CD8-positive, alpha-beta memory T cell (primary cell): ENCODE measurements at regions not wholly inside any gene's neighbourhood (a gene's known extent, or its start where the extent isn't known, plus 50 kb on each side); places are given as distances from the start of the nearest gene placed in this dataset.
A peak's percentile ranks its signal among the peaks of the same experiment; 100 is the strongest.
"Not testable (repeated sequence)": the region's sequence is repeated elsewhere in the genome, so short reads cannot be mapped to it uniquely, and the experiment has no call there.

Source experiments
- CTCF ChIA-PET: fragments of 350-600 bp; sonication (Branson Sonifier 250); formaldehyde crosslinking; loops from one replicate; lab custom pipeline; 2021; ENCODE audit warnings: antibody characterized with exemption; lab: Charles Lee
- POLR2A ChIA-PET: fragments of 350-600 bp; sonication (Branson Sonifier 250); formaldehyde crosslinking; loops from one replicate; lab custom pipeline; 2021; ENCODE audit warnings: antibody characterized with exemption; lab: Charles Lee
- DNase-seq, 5 donors: peaks; one replicate each; pipeline versions ENCODE4 v3.0.0 to v3.0.0-alpha.2; 2020 to 2022; ENCODE audit warnings: mixed read lengths in 1 of 5
- H3K27ac ChIP-seq: one replicate; pipeline ENCODE4 v1.7.0; 2013; ENCODE audit warnings: low read depth, mild to moderate bottlenecking, low read length, moderate library complexity
- H3K27me3 ChIP-seq: 2 replicates; pipeline ENCODE4 v1.7.0; 2013; ENCODE audit warnings: low read length, mild to moderate bottlenecking; ENCODE audit not compliant: insufficient read depth, poor library complexity, severe bottlenecking
- H3K36me3 ChIP-seq: 2 replicates; pipeline ENCODE4 v1.7.0; 2013; ENCODE audit warnings: mild to moderate bottlenecking, low read length, moderate library complexity; ENCODE audit not compliant: insufficient read depth
- H3K4me1 ChIP-seq: 2 replicates; pipeline ENCODE4 v1.7.0; 2013; ENCODE audit warnings: mild to moderate bottlenecking, low read length, moderate library complexity; ENCODE audit not compliant: insufficient read depth
- H3K4me3 ChIP-seq: 2 replicates; pipeline ENCODE4 v1.7.0; 2013; ENCODE audit warnings: mild to moderate bottlenecking, low read length
- H3K9me3 ChIP-seq: 2 replicates; pipeline ENCODE4 v1.7.0; 2013; ENCODE audit warnings: mild to moderate bottlenecking, low read length
- H3K27ac Mint-ChIP-seq, 8 donors: one replicate each; pipeline ENCODE4 v1.8.0; 2020 to 2021; ENCODE audit warnings: mixed read lengths in 8 of 8, mild to moderate bottlenecking in 6 of 8, inconsistent platforms in 3 of 8, moderate library complexity in 3 of 8
- H3K27me3 Mint-ChIP-seq, 2 donors: one replicate each; pipeline ENCODE4 v1.8.0; 2020 to 2021; ENCODE audit warnings: mixed read lengths in 2 of 2, mild to moderate bottlenecking in 1 of 2, moderate library complexity in 1 of 2
- H3K36me3 Mint-ChIP-seq, 3 donors: one replicate each; pipeline ENCODE4 v1.8.0; 2020 to 2021; ENCODE audit warnings: mixed read lengths in 3 of 3, inconsistent platforms in 1 of 3, mild to moderate bottlenecking in 1 of 3
- H3K4me1 Mint-ChIP-seq, 3 donors: one replicate each; pipeline ENCODE4 v1.8.0; 2020 to 2021; ENCODE audit warnings: mixed read lengths in 3 of 3, inconsistent platforms in 1 of 3, mild to moderate bottlenecking in 1 of 3
- H3K4me3 Mint-ChIP-seq, 7 donors: one replicate each; pipeline ENCODE4 v1.8.0; 2020 to 2021; ENCODE audit warnings: mixed read lengths in 7 of 7, mild to moderate bottlenecking in 6 of 7, moderate library complexity in 4 of 7, inconsistent platforms in 2 of 7
- H3K9me3 Mint-ChIP-seq, 5 donors: one replicate each; pipeline ENCODE4 v1.8.0; 2020 to 2022; ENCODE audit warnings: mixed read lengths in 5 of 5, mild to moderate bottlenecking in 3 of 5, moderate library complexity in 2 of 5, inconsistent platforms in 1 of 5

GRCh38 chr9:115551396-115551795, 433.4 kb upstream of the TNC start:
- ChIA-PET CTCF (no interaction called here), POLR2A (no interaction called here)
- H3K4me3 Mint-ChIP-seq: no peak overlapping the region
- Histone ChIP-seq H3K4me3 (no peak overlapping the region), H3K27ac (no peak overlapping the region), H3K27me3 (no peaks in the 10 kb centered on the region), H3K4me1 (no peaks in the 10 kb centered on the region), H3K9me3 (no peaks in the 10 kb centered on the region), H3K36me3 (no peaks in the 10 kb centered on the region)
- H3K9me3 Mint-ChIP-seq: peaks cover 0 to 7% (median 3%) of the 10 kb centered on the region in 5 donors
- H3K36me3 Mint-ChIP-seq: no peaks in the 10 kb centered on the region
- H3K27me3 Mint-ChIP-seq: peaks cover 4 to 16% of the 10 kb centered on the region in 2 donors
- H3K4me1 Mint-ChIP-seq: no peaks in the 10 kb centered on the region
- H3K27ac Mint-ChIP-seq: no peak overlapping the region
- no peak for DNase-seq

- POLR2A ChIA-PET: no interaction called here
- Mint-ChIP-seq H3K4me3 (no peak overlapping the region), H3K9me3 (peaks cover 7 to 15% (median 13%) of the 10 kb centered on the region in 5 donors), H3K4me1 (no peaks in the 10 kb centered on the region), H3K36me3 (no peaks in the 10 kb centered on the region), H3K27me3 (peaks cover 2 to 16% of the 10 kb centered on the region in 2 donors), H3K27ac (no peak overlapping the region)
- no peak for DNase-seq
- Histone ChIP-seq H3K27ac (no peak overlapping the region), H3K9me3 (no peaks in the 10 kb centered on the region), H3K36me3 (no peaks in the 10 kb centered on the region), H3K4me3 (no peak overlapping the region), H3K4me1 (no peaks in the 10 kb centered on the region), H3K27me3 (no peaks in the 10 kb centered on the region)
- CTCF ChIA-PET: no interaction called here
These were observed 435.3 kb upstream of the TNC start for GRCh38 chr9:115553060-115553773.

GRCh38 chr9:115556432-115556831, 438.5 kb upstream of the TNC start:
- POLR2A ChIA-PET: no interaction called here
- H3K9me3 Mint-ChIP-seq: peaks cover 7 to 16% (median 13%) of the 10 kb centered on the region in 5 donors
- Histone ChIP-seq H3K27ac (no peak overlapping the region), H3K9me3 (no peaks in the 10 kb centered on the region), H3K4me1 (no peaks in the 10 kb centered on the region), H3K27me3 (no peaks in the 10 kb centered on the region), H3K36me3 (no peaks in the 10 kb centered on the region), H3K4me3 (no peak overlapping the region)
- no peaks in the 10 kb centered on the region for H3K4me1 Mint-ChIP-seq
- no peak overlapping the region for H3K4me3 Mint-ChIP-seq
- H3K27ac Mint-ChIP-seq: no peak overlapping the region
- peaks cover 2 to 7% of the 10 kb centered on the region in 2 donors for H3K27me3 Mint-ChIP-seq
- H3K36me3 Mint-ChIP-seq: no peaks in the 10 kb centered on the region
- no peak for DNase-seq
- CTCF ChIA-PET: no interaction called here

GRCh38 chr9:115575147-115575546, 457.2 kb upstream of the TNC start:
- no peaks in the 10 kb centered on the region for H3K4me1 ChIP-seq
- peaks cover 9 to 11% of the 10 kb centered on the region in 2 donors for H3K27me3 Mint-ChIP-seq

GRCh38 chr9:115585458-115585857, 467.5 kb upstream of the TNC start:
- H3K36me3 ChIP-seq, H3K4me1 ChIP-seq, H3K36me3 Mint-ChIP-seq, H3K4me3 Mint-ChIP-seq, H3K9me3 Mint-ChIP-seq, POLR2A ChIA-PET, H3K27ac ChIP-seq, H3K27me3 ChIP-seq, H3K27ac Mint-ChIP-seq, H3K9me3 ChIP-seq, H3K4me1 Mint-ChIP-seq, H3K4me3 ChIP-seq, DNase-seq, CTCF ChIA-PET: not testable (repeated sequence)
- peaks cover 4 to 15% of the 10 kb centered on the region in 2 donors for H3K27me3 Mint-ChIP-seq

More at GRCh38 chr9:115575147-115575546, 457.2 kb upstream of the TNC start:
- CTCF ChIA-PET: no interaction called here
- Histone ChIP-seq H3K27ac (no peak overlapping the region), H3K27me3 (no peaks in the 10 kb centered on the region), H3K9me3 (no peaks in the 10 kb centered on the region), H3K4me3 (no peak overlapping the region), H3K36me3 (no peaks in the 10 kb centered on the region)
- Mint-ChIP-seq H3K36me3 (no peaks in the 10 kb centered on the region), H3K4me3 (no peak overlapping the region), H3K4me1 (no peaks in the 10 kb centered on the region), H3K9me3 (peaks cover 0 to 5% (median 0%) of the 10 kb centered on the region in 5 donors), H3K27ac (no peak overlapping the region)
- no peak for DNase-seq
- POLR2A ChIA-PET: no interaction called here

GRCh38 chr9:115587310-115587709, 469.4 kb upstream of the TNC start:
- H3K4me1 ChIP-seq: no peaks in the 10 kb centered on the region
- DNase-seq: no peak
- Mint-ChIP-seq H3K27me3 (peaks cover 4 to 8% of the 10 kb centered on the region in 2 donors), H3K27ac (no peak overlapping the region), H3K36me3 (no peaks in the 10 kb centered on the region), H3K9me3 (no peaks in the 10 kb centered on the region), H3K4me1 (no peaks in the 10 kb centered on the region), H3K4me3 (no peak overlapping the region)
- ChIA-PET POLR2A (no interaction called here), CTCF (no interaction called here)
- no peaks in the 10 kb centered on the region for H3K9me3 ChIP-seq
- no peak overlapping the region for H3K4me3 ChIP-seq
- no peak overlapping the region for H3K27ac ChIP-seq
- H3K36me3 ChIP-seq: no peaks in the 10 kb centered on the region
- no peaks in the 10 kb centered on the region for H3K27me3 ChIP-seq

GRCh38 chr9:115590011-115590410, 472.1 kb upstream of the TNC start:
- no peak overlapping the region for H3K27ac ChIP-seq
- ChIA-PET CTCF (no interaction called here), POLR2A (no interaction called here)

GRCh38 chr9:115591584-115591984, 473.6 kb upstream of the TNC start:
- Histone ChIP-seq H3K4me1 (no peaks in the 10 kb centered on the region), H3K27me3 (no peaks in the 10 kb centered on the region), H3K36me3 (no peaks in the 10 kb centered on the region), H3K9me3 (no peaks in the 10 kb centered on the region), H3K27ac (no peak overlapping the region), H3K4me3 (no peak overlapping the region)
- Mint-ChIP-seq H3K4me3 (no peak overlapping the region), H3K27ac (peak overlapping the region in 1 of 8 donors; percentile 81), H3K36me3 (no peaks in the 10 kb centered on the region), H3K4me1 (no peaks in the 10 kb centered on the region), H3K9me3 (no peaks in the 10 kb centered on the region), H3K27me3 (peaks cover 11 to 23% of the 10 kb centered on the region in 2 donors)
- ChIA-PET POLR2A (no interaction called here), CTCF (no interaction called here)
- DNase-seq: no peak

More at GRCh38 chr9:115590011-115590410, 472.1 kb upstream of the TNC start:
- Mint-ChIP-seq H3K27me3 (peaks cover 4 to 10% of the 10 kb centered on the region in 2 donors), H3K4me1 (no peaks in the 10 kb centered on the region), H3K4me3 (no peak overlapping the region), H3K27ac (no peak overlapping the region), H3K9me3 (no peaks in the 10 kb centered on the region), H3K36me3 (no peaks in the 10 kb centered on the region)
- no peak overlapping the region for H3K4me3 ChIP-seq
- H3K9me3 ChIP-seq: no peaks in the 10 kb centered on the region
- H3K36me3 ChIP-seq: no peaks in the 10 kb centered on the region
- no peaks in the 10 kb centered on the region for H3K27me3 ChIP-seq
- no peak for DNase-seq
- no peaks in the 10 kb centered on the region for H3K4me1 ChIP-seq
